HG02870 (cell line): ENCODE measurements at regions not wholly inside any gene's neighbourhood (a gene's known extent, or its start where the extent isn't known, plus 50 kb on each side); places are given as distances from the start of the nearest gene placed in this dataset.

Experiments
- ATAC-seq: cut with Tn5 transposase; IDR thresholded peaks from one replicate; pipeline ENCODE4 v1.9.1; 2021; ENCODE audit warnings: mild to moderate bottlenecking, moderate library complexity; ENCODE audit not compliant: unreplicated experiment

GRCh38 chr18:78677483-78678317, 301.9 kb upstream of the SALL3 start:
- no peak for ATAC-seq

DNA sequence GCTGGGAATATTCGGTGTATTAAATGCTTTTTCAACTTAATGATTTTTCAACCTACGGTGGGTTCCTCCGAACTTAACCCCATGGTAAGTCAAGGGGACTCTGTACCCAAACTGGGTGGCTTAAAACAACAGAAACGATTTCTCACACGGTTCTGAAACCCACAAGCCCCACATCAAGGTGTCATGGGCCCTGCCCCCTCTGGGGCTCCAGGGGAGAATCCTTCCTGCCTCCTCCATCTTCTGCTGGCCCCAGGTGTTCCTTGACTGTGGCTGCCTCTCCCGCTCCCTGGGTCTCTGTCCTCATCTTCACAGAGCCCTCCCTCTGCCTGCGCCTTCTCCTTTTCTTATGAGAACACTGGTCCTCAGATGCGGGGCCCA, 301.3 kb upstream of the SALL3 start:
- no peak for ATAC-seq

GRCh38 chr18:78679031-78679430, 300.6 kb upstream of the SALL3 start:
- ATAC-seq = no peak

- no peak for ATAC-seq
Measured at GRCh38 chr18:78679613-78680260, 299.9 kb upstream of the SALL3 start.

GRCh38 chr18:78681396-78681795, 298.2 kb upstream of the SALL3 start:
- no peak for ATAC-seq

DNA sequence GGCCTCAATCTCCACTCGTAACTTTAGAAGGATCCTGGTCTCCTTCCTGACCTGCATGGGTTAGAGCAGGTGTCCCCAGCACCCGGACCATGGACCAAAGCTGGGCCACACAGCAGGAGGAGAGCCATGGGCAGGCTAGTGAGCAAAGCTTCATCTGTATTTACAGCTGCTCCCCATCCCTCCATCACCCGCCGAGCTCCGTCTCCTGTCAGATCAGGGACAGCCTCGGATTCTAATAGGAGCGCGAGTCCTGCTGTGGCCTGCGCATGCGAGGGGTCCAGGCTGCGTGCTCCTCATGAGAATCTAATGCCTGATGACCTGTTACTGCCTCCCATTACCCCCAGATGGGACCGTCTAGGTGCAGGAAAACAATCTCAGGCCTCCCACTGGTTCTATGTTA, 297.7 kb upstream of the SALL3 start:
- ATAC-seq = no peak

DNA sequence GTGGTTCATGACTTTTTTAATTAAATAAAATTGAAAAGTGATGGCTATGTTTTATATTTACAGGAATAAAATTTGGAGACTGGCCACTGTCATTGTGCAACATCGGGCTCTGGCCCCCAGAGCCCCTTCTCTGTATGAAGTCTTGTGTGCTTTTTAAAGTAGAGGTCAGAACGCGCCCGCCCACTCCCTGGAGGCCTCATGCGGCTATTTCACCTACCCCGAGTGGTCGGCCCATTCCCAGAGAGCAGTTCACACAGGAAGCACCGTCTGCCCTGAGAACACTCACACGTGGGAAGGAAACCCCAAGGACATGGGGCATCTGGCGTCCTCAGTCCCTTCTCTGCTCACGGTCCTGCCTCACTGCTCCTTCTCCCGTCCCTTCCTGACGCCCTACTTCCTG, 296.9 kb upstream of the SALL3 start:
- no peak for ATAC-seq

- no peak for ATAC-seq
Measured at GRCh38 chr18:78683191-78684010, 296.2 kb upstream of the SALL3 start.

- no peak for ATAC-seq
Measured at GRCh38 chr18:78685250-78685979, 294.2 kb upstream of the SALL3 start.

GRCh38 chr18:78685980-78686530, 293.6 kb upstream of the SALL3 start:
- no peak for ATAC-seq

DNA sequence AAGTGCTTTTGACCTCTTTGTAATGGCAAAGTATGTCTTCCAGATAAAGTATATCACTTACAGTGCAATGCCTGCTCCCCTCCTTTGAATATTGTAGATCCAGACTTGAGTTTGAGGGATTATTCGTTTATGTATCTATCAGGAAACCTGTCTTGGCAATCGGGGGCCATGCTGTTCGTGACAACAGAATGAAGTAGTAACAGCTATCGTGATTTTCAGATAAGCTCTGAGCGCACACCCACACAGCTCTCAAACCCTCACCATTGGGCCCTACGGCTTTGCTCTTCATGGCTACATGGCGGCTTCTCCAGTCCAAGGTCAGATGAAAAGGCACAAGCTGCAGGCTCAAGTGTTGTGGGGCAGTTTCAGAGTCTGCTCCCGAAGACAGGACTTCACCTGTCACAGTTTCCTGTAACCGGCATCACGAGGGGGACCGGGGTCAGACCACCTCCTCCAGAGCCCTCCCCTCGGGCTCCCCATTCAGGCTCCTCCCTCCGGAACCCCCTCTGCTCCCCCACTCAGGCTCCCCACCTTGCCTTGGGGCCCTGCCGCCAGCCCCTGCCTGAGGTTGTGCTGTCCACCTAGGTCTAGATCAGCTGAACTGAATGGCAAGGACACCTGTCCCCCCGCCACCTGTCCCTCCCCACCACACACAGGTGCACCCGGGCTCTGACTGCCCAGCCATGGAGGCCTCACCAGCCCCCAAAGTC, 292.5 kb upstream of the SALL3 start:
- ATAC-seq = no peak

- no peak for ATAC-seq
Measured at GRCh38 chr18:78687736-78688135, 291.9 kb upstream of the SALL3 start.

- ATAC-seq = no peak
Measured at GRCh38 chr18:78688249-78688648, 291.4 kb upstream of the SALL3 start.

DNA sequence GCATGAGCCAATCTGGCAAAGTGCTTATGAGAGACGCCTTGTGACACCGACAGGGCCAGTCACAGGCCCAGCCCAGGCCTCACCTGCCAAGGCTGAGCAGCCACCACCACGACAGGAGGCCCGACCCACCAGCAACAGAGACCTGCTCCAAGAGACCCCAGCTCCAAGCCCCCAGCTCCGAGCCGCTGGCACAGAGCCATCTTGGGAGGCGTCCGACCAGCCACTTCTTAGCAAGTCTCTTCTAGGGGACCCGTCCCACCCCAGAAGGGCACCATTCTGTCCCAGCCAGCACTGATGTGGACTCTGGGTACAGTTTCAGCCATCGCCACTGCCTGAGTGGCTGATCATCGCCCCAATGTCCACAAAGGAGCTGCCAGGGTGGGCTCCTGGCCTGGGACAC, 290.7 kb upstream of the SALL3 start:
- ATAC-seq = no peak

- no peak for ATAC-seq
Measured at GRCh38 chr18:78689606-78690005, 290.0 kb upstream of the SALL3 start.

GRCh38 chr18:78692105-78692504, 287.5 kb upstream of the SALL3 start:
- no peak for ATAC-seq

DNA sequence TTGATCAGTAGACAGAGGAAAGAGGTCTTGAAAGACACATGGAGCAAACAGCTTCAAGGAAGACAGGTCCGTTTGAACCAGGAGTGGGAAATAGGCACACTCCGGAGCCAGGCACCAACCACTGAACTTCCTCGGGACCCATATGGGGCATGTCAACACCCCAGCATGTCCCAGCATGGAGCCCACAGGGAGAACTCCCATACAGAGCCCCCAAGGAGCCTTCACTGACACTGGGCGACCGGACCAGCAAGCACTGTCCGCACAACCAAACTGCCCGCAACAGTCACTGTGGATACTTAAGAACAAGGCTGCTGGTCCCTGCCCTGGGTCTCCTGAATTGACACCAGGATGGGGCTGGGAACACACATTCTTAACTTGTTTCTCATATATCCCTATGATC, 286.2 kb upstream of the SALL3 start:
- no peak for ATAC-seq

- ATAC-seq = no peak
Measured at GRCh38 chr18:78696698-78697435, 282.8 kb upstream of the SALL3 start.

DNA sequence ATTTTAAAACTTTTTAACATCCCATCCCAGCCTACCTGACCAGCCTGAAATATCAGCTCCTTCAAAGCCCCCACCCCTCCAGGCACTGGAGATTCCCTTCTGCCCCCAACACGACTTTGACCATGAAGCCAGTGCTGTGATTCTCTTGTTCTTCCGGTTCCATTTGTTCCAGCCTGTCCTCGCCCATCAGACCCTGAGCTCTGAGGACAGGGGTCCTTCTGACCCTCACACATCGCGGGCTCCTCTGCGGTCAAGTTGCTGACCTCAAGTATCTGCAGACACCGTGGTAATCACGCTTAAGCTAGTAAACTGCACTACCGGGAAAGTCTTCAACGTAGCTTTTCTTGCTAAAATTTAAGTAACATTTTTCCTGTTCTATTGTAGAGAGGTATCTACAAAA, 282.2 kb upstream of the SALL3 start:
- no peak for ATAC-seq
